ENCODE measurements at regions not wholly inside any gene's neighbourhood (a gene's known extent, or its start where the extent isn't known, plus 50 kb on each side); places are given as distances from the start of the nearest gene placed in this dataset.

DNA sequence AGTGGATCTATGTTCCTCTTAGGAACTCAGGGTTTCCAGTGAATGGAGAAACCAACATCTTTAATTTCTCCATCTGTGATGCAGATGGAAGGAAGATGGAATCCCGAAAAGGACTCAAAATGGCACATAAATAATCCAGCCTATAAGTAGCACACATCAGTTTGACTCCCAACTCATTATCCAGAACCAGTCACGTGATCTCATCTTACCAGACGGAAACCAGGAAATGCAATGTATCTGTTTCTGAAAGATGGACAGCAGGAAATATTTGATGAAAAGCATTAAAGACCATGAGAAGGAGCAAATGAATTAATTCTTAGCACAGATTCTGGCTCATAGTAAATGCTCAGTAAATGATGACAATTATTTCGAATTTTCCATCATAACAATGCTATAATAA, 443.1 kb upstream of the FMR1 start:
- TF ChIP-seq, protein P1, sequence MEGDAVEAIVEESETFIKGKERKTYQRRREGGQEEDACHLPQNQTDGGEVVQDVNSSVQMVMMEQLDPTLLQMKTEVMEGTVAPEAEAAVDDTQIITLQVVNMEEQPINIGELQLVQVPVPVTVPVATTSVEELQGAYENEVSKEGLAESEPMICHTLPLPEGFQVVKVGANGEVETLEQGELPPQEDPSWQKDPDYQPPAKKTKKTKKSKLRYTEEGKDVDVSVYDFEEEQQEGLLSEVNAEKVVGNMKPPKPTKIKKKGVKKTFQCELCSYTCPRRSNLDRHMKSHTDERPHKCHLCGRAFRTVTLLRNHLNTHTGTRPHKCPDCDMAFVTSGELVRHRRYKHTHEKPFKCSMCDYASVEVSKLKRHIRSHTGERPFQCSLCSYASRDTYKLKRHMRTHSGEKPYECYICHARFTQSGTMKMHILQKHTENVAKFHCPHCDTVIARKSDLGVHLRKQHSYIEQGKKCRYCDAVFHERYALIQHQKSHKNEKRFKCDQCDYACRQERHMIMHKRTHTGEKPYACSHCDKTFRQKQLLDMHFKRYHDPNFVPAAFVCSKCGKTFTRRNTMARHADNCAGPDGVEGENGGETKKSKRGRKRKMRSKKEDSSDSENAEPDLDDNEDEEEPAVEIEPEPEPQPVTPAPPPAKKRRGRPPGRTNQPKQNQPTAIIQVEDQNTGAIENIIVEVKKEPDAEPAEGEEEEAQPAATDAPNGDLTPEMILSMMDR (conservative IDR thresholded peaks at IDR 0.05; ENCODE audit: low read depth) = no peak
- POLR2A ChIA-PET (ENCODE audit: low non-redundant PET) = no interaction called here
- H3K27ac ChIP-seq = no peak overlapping the region
- CTCF ChIA-PET = no interaction called here
- no peak for DNase-seq (ENCODE audit: low spot score)

DNA sequence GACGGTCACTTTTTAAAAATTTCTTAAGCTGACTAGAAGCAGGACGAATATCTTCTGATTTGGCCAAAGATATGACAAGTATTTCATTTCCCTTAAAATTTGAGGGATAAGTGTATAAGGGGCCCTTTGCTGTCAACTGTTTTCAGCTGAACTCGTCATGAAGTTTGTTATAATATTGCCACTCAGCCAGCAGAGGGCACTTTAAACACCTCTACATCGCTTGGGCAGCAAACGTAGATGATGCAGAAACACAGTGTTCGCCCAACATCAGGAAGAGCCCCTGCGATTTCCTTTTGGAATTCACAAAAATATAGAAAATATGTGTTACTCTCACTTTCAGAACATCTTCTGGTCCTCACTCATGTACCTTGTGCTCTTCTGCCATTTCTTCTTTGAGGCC, 435.7 kb upstream of the FMR1 start:
- H3K27ac ChIP-seq = no peak overlapping the region
- CTCF ChIA-PET = interaction anchor here (0.6 to 1.5 kb wide), 6 partner anchors 74 to 1485 kb away, joined by 3 to 4 read pairs (median 3); no protein-coding TSS in a partner anchor
- DNase-seq (ENCODE audit: low spot score) = peak; percentile 0
- POLR2A ChIA-PET (ENCODE audit: low non-redundant PET) = no interaction called here
- TF ChIP-seq, protein P1 (conservative IDR thresholded peaks at IDR 0.05; ENCODE audit: low read depth) = no peak

DNA sequence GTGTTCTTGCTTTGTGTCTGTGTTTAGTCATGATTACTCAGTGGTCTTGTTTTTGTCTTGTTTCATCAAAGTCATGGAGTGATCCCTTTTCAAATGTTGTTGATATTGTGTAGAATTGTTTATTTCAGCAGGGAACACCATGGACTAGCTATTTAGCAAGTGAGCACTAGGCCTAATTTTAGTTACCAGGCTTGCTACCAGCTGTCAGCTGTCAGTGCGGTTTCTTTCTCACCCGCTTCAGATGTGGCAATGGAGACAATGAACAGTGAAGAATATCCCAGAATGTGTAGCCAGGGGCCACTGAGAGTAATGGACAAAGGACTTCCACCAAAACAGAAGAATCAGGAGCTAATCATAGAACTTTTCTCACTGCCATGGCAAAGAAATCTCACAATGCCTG, 432.8 kb upstream of the FMR1 start:
- ChIA-PET POLR2A (ENCODE audit: low non-redundant PET) (no interaction called here), CTCF (no interaction called here)
- TF ChIP-seq, protein P1 (conservative IDR thresholded peaks at IDR 0.05; ENCODE audit: low read depth) = no peak
- no peak overlapping the region for H3K27ac ChIP-seq
- DNase-seq (ENCODE audit: low spot score) = no peak

DNA sequence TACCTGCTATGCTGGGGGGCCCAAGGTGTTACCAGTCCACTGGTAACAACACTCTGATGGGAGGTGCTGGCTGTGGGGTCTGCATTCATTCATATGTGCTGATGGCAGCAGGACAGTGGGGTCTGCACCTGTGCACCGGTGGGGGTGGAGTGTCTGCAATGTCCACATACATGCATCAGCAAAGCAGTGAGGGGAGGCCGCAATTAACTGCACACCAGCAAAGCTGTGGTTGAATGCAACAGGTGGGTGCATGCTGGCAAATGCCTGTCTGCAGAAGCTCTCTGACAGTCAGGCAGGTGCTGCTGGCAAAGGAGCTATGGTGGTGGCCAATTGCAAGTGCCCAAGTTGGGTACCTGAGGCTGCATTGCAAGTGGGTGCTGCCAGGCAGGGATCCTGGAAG, 426.5 kb upstream of the FMR1 start:
- ChIA-PET POLR2A (ENCODE audit: low non-redundant PET) (no interaction called here), CTCF (no interaction called here)
- no peak for DNase-seq (ENCODE audit: low spot score)
- TF ChIP-seq, protein P1 (conservative IDR thresholded peaks at IDR 0.05; ENCODE audit: low read depth) = no peak
- H3K27ac ChIP-seq = no peak overlapping the region

DNA sequence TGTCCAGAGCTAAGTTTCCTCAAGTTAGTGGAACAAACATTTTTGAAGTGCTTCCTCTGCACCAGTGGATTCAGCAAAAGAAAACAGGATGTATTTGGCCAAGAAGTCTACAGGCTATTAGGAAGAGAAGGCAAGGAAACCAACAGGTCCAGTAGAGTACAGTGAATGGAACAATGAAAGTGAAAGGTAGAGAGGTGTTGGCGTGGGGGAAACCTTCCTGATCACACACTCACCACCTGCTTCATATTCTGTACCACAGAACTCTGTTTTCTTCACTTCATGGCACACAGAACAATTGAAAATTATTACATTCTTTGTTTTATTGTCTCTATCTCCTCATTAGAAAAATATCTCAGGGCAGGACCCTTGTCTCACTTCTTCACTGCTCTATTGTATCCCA, 417.4 kb upstream of the FMR1 start:
- no peak overlapping the region for H3K27ac ChIP-seq
- ChIA-PET POLR2A (ENCODE audit: low non-redundant PET) (no interaction called here), CTCF (no interaction called here)
- TF ChIP-seq, protein P1 (conservative IDR thresholded peaks at IDR 0.05; ENCODE audit: low read depth) = no peak
- DNase-seq (ENCODE audit: low spot score) = no peak

DNA sequence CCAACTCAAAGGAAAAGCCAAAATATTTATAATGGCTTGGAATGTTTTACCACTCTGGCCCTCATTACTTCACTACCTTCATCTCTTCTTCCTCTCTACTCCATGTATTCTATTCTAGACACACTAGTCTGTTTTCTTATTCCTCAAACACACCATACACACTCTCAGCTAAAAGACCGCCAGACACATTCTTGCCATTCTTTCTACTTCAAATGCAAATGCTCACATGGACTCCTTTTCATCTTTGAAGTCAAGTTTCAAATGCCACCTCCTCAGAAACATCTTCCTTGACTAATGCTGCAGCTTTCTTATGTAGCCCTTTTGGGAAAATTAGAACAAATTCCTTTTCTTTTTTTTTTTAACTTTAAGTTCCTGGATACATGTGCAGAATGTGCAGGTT, 412.9 kb upstream of the FMR1 start:
- TF ChIP-seq, protein P1 (conservative IDR thresholded peaks at IDR 0.05; ENCODE audit: low read depth) = no peak
- no peak overlapping the region for H3K27ac ChIP-seq
- no peak for DNase-seq (ENCODE audit: low spot score)
- CTCF ChIA-PET = no interaction called here
- POLR2A ChIA-PET (ENCODE audit: low non-redundant PET) = no interaction called here

DNA sequence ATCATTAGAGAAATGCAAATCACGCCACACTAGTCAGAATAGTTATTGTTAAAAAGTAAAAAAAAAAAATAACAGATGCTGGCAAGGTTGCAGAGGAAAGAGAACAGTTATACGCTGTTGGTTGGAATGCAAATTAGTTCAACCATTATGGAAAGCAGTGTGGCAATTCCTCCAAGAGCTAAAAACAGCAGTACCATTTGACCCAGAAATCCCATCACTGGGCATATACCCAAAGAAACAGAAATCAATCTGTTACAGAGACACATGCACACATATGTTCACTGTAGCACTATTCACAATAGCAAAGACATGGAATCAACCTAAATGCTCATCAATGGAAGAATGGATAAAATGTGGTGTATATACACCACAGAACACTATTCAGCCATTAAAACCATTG, 388.7 kb upstream of the FMR1 start:
- TF ChIP-seq, protein P1 (conservative IDR thresholded peaks at IDR 0.05; ENCODE audit: low read depth) = no peak
- no peak for DNase-seq (ENCODE audit: low spot score)
- ChIA-PET POLR2A (ENCODE audit: low non-redundant PET) (no interaction called here), CTCF (no interaction called here)
- no peak overlapping the region for H3K27ac ChIP-seq

All from RWPE1 (cell line).